ENCODE measurements at regions not wholly inside any gene's neighbourhood (a gene's known extent, or its start where the extent isn't known, plus 50 kb on each side); places are given as distances from the start of the nearest gene placed in this dataset.

DNA sequence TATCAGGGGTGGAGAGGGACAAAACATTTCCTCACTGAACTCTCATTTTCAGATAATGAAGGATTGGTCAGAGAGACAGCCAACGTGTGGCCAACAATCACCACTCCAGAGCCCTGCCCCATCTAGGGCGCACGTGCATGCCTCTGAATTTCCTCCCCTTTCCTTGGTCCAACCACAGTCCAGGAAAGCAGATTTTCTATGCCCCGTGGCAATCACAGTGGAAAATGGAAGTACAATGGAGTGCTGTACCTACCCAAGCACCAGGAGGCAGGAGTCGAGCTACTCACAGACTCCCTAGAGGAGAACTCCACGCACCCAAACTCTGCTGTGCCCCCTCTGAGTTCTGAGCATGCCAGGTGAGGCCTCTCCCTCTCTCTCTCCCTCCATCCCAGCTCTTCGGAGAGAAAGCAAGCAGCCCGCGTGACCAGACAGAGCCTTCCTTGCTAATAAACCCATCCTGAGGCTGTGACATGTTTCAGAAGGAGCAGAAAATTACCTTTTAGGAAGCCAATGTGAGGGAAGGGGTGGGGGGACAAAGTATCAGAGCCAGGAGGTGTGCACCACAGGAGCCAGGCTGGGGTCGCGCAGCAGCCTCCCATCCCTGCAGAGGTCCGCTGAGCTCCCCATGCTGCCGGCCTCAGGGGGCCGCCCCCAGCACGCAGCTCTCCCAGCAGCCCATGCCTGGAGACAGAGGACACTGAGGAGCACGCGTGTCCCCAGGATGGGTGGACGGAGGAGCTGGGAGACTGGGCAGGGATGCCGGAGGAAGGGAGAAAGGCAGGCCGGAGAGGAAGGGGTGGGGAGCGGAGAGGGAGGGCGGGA is 73.4 kb downstream of the PITPNM2 start:
- DNase-seq (ENCODE audit: low read depth) = no peak

DNA sequence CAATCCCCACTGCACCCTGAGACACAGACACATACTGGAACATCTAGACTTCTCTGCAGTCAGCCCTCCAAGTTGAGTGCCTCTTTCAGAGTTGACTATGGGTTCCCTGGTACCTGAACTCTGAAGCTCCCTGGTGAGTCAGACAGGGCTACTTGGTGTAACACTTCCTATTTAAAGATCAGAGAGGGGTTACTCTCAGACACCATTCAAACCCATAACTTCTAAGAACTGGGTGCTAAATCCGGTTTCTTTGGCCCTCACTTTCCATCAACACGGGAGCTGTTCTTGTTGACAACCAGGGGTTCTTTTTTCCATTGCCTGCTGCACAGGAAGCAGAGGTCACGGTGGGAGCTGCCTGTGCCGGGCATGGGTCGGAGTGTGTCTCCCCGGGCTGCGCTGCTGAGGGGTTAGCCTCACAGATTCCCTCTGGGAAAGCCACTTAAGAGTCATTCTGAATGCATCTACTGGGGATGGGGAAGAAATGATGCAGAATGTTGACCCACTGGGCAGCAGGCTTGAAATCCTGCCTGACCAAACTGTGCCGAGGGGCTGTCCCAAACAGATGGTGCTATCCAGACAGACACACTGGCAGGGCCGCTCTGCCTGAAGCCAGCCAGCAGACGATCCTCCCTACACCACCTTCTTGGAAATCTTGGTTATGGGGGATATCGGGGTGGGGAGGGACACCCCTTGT is 74.1 kb downstream of the PITPNM2 start:
- DNase-seq (ENCODE audit: low read depth) = no peak

DNA sequence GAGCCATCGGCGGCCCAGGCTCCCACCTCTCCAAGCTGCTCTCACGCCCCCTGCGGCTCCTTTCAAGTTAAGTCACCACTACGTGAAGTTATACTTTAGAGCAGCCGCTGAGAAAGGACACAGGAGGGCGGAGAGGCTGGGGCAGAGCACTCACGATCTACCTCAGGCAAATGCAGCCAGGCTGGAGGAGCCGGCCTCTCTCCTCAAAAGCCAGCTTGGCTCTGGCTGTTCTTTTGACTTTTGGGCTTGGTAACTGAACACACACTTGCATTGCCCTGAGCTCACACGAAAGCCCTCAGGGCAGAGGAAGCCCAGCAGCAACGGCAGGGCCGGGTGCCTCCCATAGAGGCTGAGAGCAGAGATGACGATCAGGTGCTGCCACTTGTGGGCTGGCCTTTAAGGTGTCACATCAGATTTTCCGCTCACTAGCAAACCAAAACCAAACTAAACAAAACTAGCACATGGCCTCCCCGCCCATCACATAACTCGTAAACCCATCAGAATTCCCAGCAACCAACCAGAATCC is 75.2 kb downstream of the PITPNM2 start:
- peak; percentile 61 for DNase-seq (ENCODE audit: low read depth)

DNA sequence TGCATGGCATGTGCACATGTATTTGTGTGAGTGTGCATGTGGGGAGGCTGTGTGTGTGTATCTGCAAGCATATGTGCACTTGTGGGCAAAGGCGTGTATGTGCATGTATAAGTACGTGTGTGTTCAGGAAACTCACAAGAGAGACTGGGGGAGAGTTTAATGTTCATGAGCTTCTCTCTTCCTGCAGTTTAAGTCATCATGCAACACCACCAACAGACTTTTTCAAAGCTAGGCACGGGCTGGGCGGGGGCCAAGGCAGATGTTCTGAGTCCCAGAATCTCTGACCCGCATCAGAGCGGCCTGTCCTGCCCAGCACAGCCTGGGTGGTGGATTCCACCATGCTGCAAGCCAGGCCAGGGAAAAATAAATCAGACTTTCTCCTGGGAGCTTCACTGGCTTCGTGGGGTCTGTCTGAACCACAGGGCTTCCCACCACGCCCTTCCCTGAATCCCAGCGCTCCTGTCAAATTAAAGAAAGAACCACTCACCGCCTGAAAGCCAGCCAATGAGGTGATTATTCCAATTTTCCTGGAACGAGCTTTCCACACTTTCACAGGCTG is 75.7 kb downstream of the PITPNM2 start:
- DNase-seq (ENCODE audit: low read depth) = no peak

DNA sequence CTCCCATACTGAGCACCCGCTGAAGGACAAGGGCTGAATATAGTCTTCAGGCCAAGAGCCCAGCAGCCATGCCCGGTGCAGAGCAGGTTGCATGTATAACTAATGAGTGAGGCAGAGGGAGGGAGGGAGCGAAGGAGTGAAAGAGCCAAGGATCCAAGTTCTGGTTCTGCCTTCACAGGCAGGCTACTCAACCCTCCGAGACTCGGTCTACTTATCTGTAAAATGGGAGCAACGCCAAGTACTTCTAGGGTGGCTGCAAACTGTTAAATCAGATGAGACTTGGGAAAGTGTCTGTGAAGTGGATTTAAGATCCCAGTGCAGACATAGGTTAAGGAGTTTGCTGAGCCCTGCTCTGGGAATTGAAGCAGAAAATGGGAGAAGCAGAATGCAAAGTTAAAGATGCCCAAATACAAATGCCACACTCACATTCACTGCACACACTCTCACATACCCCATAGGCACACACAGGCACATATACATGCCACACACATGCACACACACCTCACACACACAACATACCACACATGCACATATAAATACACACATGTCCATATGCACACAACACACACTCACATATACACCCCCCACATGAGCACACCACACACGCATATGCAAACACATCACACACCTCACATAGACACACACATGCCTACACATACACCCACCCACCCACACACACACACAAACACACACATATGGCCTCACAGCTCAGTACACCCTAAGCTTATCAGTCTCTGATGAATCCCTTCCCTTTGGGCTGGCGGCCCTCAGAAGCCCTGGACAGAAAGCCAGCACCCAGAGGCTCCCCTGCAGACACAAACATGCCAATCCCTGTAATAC is 76.7 kb downstream of the PITPNM2 start:
- no peak for DNase-seq (ENCODE audit: low read depth)

DNA sequence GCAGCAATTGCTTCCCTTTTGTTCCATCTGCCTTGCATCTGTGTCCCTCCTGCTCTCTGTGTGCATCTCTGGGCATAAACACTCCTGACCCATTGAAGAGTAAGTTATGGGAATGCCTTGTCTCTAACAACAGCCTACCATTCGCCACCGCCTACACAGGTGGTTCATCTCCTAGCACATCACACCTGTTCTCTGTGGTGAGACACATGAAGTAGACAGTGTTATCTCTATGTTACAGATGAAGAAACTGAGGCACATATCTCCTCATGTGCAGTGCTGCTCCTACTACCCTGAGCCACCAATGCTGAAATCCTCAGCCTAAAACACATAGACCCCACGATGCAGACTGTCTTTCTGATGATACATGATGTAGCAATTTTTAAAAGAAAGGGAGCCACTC is 77.6 kb downstream of the PITPNM2 start:
- no peak for DNase-seq (ENCODE audit: low read depth)

DNA sequence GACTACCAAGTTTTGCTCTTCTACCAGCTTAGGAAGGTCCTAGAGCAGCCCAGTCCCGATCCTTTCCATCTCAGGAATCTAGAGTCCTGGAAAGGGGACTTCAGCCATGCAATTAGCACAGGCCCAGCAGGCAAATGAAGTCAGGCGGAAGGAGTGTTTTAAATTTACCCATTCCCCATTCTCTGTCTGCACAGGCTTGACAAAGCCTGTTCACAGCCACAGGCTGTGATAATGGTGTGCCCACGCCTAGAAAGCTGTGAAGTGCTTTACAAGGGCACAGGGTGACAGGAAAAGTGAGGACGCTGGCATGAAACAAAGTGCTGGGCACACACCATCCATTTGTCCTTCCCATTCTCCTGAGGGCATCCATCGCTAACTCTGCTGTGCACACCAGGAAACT is 79.0 kb downstream of the PITPNM2 start:
- DNase-seq (ENCODE audit: low read depth) = no peak

DNA sequence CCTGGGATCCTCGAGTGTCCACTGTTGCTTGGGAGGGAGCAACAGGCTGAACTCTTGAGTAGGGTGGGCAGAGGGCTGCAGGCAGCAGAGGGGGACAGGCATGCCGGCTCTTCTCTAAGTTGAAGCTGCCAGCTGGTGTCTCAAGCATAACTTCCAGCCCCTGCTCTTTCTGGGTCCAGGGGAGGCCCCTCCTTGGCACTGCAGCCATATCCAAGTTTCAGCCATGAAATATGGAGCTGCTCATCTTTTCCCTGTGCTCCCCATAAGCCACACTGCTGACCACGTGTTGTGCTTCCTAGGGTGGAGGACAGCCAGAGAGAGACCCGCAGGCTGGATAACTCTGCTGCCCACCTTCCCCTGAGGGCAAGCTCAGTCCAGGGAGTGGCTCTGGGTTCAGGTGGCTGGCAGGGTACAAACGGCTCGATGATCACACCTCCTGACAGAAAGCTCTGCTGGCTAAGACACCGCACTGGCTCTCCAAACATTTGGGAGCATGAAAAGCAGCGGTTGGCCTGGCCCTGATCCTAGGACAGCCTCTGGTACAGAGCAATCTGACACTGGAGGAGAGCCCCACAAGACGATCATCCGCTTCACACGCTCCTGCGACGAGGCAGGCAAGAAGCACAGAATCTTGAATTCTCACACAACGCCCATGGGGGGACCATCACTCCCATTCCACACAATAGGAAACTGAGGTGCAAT is 79.6 kb downstream of the PITPNM2 start:
- no peak for DNase-seq (ENCODE audit: low read depth)

DNA sequence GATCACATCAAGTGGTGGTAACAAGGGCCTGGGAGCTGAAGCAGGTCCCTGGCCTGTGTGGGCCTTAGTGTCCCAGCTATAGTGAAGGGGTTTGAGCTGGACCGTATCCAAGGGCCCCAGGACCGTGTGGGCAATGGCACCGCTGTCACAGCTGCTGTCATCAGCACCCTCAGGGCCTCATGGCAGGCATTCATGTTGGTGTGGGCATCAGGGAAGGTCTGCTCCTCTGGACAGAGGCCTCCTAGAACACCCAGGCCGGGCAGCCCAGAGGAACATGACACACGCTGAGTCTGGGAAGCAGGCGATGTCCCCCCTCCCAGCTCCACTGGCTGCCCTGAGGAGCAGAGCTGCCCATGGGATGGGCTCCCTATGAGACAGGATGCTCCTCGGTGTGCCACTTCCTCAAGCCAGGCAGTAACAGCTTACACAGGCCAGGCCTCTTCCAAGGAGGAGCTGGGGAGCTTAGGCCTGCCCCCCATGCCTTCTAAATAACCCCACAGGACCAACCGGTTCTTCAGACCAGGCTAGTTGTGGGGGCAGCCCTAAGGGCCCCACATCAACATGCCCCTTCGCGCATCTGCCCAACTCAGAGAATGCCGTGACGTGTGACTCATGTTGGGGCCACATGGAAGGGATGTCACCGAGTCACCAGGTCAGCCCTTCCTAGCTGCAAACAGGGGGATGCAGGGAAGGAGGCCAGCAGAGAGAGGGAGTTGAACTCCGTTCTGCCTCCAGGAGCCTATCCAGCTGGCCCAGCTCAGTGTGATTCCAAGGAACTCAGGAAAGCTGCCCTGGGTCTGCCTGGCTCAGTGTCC is 80.4 kb downstream of the PITPNM2 start:
- no peak for DNase-seq (ENCODE audit: low read depth)

DNA sequence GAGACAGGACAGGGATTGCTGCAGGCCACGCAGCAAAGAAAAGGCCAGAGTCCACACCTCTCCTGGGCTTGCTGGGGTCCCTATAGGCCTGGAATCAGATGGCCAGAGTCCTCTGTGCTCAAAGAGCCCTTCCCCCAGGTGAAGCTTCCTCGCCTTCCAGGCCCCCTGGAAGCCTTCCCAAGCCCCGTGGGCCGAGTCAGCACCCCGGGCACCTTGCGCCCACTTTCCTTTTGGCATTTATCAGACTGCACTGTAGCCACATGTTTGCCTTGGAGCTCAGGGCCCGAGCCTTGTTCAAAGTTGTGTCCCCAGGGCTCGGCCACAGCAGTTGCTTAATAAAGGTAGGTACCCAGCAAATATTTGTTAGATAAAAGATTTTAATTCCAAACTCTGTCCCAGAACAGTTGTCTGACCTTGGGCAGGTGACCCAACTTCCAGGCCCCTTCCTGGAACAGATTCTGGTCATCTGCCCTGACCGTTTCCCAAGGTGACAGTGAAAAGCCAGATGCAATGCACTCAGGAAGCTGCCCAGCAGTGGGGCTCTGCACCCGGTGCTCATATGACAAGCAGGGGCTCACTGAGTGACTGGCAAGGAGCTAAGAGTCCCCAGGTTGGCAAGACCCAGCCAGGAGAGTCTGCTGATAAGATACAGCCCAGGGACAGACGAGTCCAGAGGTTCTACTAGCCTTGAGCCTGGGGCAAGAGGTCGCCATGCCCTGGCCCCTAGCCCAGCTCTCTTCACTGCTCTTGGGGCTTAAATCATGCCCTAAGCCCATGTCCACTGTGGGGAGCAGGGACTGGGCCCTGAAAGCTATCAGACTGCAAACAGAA is 81.2 kb downstream of the PITPNM2 start:
- DNase-seq (ENCODE audit: low read depth) = no peak

DNA sequence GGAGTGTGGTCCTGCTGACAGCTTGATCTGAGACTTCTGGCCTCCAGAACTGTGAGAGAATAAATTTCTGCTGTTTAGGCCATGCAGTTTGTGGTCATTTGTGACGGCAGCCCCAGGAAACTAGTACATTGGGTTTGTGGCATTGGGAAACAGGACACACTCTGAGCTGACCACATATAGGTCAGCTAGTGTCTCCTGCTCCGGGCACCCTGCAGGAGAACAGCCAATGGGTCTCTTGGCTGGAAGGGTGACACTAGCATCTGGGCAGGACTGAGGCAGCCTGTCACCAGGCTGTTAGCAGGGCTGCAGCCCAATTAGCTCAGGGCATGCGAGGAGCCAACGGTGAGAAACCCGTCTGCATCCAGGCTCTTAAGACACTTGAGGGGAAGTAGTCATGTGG is 83.2 kb downstream of the PITPNM2 start:
- DNase-seq (ENCODE audit: low read depth) = no peak

DNA sequence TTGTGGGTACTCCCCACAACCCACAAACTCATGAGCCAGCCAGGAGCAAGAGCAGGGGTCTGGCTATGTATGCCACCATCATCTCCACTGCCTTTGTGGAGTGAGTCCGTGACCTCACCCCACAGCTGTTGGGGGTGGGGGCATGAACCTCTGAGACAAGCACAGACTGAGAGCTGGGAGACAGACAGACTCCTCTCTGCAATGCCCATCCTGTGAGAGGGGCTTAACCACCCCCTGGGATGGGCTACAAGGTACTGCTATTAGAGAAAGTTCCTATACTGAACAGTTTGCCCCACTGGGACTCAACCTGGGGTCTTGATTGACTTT is 84.5 kb downstream of the PITPNM2 start:
- no peak for DNase-seq (ENCODE audit: low read depth)

DNA sequence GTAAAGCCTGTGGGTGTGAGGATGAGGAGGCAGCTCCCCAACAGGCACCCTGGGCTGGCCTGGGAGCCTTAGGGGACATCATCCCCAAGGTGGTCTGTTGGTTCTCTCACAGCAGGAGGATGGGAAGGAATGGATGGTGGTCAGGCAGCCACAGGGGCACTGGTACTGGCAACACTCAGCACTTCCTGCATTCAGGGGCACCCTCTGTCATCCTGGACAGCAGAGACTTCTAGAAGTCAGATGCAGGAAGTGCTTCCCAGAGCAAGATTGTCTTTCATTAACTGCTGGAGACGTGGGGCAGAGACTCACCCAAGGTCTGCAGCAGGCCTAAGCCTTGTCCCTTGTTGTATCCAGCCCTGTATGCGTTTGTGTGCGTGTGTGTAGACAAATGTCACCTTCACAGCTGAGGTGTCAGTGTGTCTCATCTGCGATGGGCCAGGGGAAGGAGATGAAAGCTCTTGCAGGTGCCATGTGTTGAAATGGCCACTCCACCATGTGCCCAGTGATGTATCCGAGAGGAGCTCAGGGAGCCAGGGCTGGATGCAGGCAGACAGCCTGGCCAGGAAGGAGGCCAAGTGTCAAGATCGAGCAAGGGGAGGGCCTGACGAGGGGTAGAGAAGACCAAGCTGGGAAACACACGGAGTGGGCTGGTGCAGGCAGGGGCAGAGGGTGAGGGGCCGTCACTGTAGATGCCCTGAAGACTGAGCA is 85.1 kb downstream of the PITPNM2 start:
- DNase-seq (ENCODE audit: low read depth) = no peak

DNA sequence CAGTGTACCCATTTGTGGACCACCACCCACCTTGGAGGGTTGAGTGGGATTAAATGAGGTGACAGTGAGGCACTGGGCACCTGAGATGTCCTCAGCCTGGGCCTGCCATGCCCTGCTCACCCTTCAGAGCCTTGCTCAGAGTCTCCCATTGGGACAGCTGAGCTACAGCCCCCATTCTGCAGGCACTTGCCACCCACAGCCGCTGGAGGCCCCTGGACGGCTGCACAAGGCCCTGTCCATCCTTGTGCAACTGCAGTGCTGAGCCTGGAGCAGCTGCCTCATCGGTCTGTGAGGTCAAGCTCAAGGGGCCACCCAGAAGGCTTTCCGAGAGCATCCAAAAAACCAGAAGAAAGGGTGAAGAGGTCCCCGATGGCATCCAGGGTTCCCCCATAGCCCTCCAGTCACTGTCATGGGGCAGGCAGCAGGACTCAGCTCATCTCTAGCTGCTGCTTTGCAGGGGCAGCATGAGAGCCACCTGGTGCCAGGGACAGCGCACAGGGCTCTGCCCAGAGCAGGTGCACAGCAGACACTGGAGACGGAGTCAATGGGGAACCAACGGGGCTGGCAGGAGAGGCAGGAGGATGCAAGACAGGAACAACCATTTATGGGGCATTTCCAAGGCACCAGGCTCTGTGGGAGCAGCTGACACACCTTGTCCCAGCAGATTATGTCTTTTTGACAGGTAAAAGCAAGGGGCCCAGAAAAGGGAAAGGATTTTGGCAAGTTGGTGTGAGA is 84.6 kb downstream of the ARL6IP4 start:
- DNase-seq (ENCODE audit: low read depth) = no peak

DNA sequence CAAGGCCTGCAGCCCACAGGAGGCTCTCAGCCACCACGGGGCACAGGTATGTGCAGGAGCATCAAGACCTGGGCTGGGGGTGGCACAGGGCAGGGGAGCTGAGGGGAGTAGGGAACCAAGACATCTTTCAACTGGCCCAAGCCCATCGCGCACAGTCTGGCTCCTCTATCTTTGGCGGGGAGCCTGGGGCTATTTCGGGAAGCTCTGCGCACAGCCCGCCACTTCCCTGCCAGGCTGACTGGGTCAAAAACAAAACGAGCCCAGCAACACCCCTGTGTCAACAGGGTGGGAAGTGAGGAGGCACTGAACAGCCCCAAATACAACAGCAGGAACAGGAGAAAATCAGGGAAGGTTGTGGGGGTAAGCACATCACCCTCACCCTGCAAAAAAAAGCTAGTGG is 83.9 kb downstream of the ARL6IP4 start:
- no peak for DNase-seq (ENCODE audit: low read depth)

DNA sequence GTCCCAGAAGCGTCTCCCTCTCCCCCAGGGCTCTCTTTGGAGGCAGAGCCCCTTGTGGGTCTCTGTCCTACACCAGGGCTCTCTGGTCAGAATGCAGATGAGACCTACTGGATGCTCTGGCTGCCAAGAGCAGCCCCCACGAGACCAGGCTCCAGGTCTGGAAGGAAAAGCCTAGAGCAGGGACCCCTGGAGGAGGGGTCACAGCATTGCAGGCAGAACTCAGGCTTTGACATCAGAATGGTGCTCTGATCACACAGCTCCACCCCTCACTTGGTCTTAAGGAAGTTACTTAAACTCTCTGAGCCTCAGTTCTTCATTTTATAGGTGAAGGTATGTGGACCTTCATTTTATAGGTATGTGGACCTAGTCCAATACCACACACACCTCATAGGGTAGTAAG is 83.1 kb downstream of the ARL6IP4 start:
- no peak for DNase-seq (ENCODE audit: low read depth)

DNA sequence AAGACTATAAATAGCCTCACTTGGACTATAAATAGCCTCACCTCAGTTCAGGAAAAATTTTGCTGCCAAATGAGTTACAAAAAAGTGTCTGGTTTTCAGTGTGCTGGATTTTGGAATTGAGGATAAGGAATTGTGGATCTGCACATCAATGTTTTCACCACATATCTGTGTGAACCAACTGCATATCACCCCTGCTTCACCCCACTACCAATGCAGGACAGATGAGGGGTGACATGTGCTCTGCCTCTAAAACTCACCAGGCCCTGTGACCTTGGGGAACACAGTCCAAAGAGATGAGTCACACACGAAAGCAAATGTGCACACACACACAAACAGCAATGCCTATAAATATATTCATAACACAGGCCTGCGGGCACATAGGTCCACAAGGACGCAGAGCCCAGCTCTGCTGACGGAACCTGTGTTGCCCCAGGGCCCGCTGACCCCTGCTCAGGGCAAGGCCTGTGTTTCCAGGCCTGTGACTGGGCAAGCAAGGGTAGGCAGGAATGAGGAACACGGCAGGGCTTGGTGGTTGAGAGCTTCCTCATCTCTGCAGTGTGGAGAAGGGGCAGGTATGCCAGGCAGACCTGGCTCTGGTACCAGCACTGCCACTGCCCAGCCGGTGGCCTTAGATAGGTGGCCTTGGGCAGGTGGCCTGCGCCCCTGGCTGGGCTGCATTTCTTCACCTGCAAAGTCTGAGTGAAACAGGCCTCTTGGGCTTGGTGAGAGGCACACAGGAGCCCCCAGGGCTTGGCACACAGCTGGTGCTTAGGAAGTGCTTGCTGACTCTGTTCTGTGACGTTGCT is 82.4 kb downstream of the ARL6IP4 start:
- no peak for DNase-seq (ENCODE audit: low read depth)
